Progenitor cell of endocrine pancreas (in vitro differentiated cells): ENCODE measurements at regions not wholly inside any gene's neighbourhood (a gene's known extent, or its start where the extent isn't known, plus 50 kb on each side); places are given as distances from the start of the nearest gene placed in this dataset.

Source experiments
- DNase-seq: peaks from one replicate; pipeline ENCODE4 v3.0.0; 2021; ENCODE audit warnings: low spot score; ENCODE audit not compliant: unreplicated experiment
- H3K27ac Mint-ChIP-seq: 2 replicates; pipeline ENCODE4 v1.8.0; 2021; ENCODE audit warnings: mild to moderate bottlenecking, moderate library complexity, mixed read lengths
- H3K27me3 Mint-ChIP-seq: 2 replicates; pipeline ENCODE4 v1.8.0; 2021; ENCODE audit warnings: mixed read lengths
- H3K36me3 Mint-ChIP-seq: 2 replicates; pipeline ENCODE4 v1.8.0; 2022; ENCODE audit warnings: mixed read lengths; ENCODE audit not compliant: insufficient read depth
- H3K4me1 Mint-ChIP-seq: 2 replicates; pipeline ENCODE4 v1.8.0; 2021; ENCODE audit warnings: low read depth, mixed read lengths
- H3K4me3 Mint-ChIP-seq: 2 replicates; pipeline ENCODE4 v1.8.0; 2021; ENCODE audit warnings: low read depth, mild to moderate bottlenecking, moderate library complexity, mixed read lengths
- H3K9me3 Mint-ChIP-seq: 2 replicates; pipeline ENCODE4 v1.8.0; 2021; ENCODE audit warnings: low read depth, mixed read lengths
- CTCF ChIP-seq: fragments of 200-600 bp; sonication (generic); IDR thresholded peaks from one replicate; pipeline ENCODE4 v1.5.0; 2021; ENCODE audit warnings: antibody characterized with exemption, mild to moderate bottlenecking; ENCODE audit not compliant: unreplicated experiment

- peaks cover 91% of the 10 kb centered on the region for H3K36me3 Mint-ChIP-seq
- no peak overlapping the region for H3K27ac Mint-ChIP-seq
- no peak for DNase-seq
- no peak for TF ChIP-seq CTCF
- no peak overlapping the region for H3K4me3 Mint-ChIP-seq
- H3K9me3 Mint-ChIP-seq = peaks cover 87% of the 10 kb centered on the region
- H3K4me1 Mint-ChIP-seq = no peaks in the 10 kb centered on the region
- H3K27me3 Mint-ChIP-seq = no peaks in the 10 kb centered on the region
Observed at GRCh38 chr19:27774337-27774736, 1438.6 kb downstream of the UQCRFS1 start.

GRCh38 chr19:27773318-27774094 is 1439.4 kb downstream of the UQCRFS1 start:
- peaks cover 86% of the 10 kb centered on the region for H3K36me3 Mint-ChIP-seq
- H3K4me3 Mint-ChIP-seq = no peak overlapping the region
- no peaks in the 10 kb centered on the region for H3K27me3 Mint-ChIP-seq
- no peak overlapping the region for H3K27ac Mint-ChIP-seq
- H3K9me3 Mint-ChIP-seq = peaks cover 87% of the 10 kb centered on the region
- no peak for DNase-seq
- no peak for TF ChIP-seq CTCF
- no peaks in the 10 kb centered on the region for H3K4me1 Mint-ChIP-seq

- Mint-ChIP-seq H3K4me1 (no peaks in the 10 kb centered on the region), H3K9me3 (peaks cover 90% of the 10 kb centered on the region), H3K27me3 (no peaks in the 10 kb centered on the region), H3K36me3 (peaks cover 73% of the 10 kb centered on the region), H3K27ac (no peak overlapping the region), H3K4me3 (no peak overlapping the region)
- no peak for DNase-seq
- TF ChIP-seq CTCF = no peak
Observed at GRCh38 chr19:27772059-27772458, 1440.9 kb downstream of the UQCRFS1 start.

- Mint-ChIP-seq H3K36me3 (peaks cover 58% of the 10 kb centered on the region), H3K9me3 (peaks cover 82% of the 10 kb centered on the region), H3K27me3 (no peaks in the 10 kb centered on the region), H3K27ac (no peak overlapping the region), H3K4me1 (no peaks in the 10 kb centered on the region), H3K4me3 (no peak overlapping the region)
- TF ChIP-seq CTCF = no peak
- DNase-seq = no peak
Observed at GRCh38 chr19:27770095-27770494, 1442.9 kb downstream of the UQCRFS1 start.

GRCh38 chr19:27767234-27767633 is 1445.7 kb downstream of the UQCRFS1 start:
- H3K9me3 Mint-ChIP-seq = peaks cover 81% of the 10 kb centered on the region

More at GRCh38 chr19:27767234-27767633, 1445.7 kb downstream of the UQCRFS1 start:
- no peak overlapping the region for H3K4me3 Mint-ChIP-seq
- peaks cover 47% of the 10 kb centered on the region for H3K36me3 Mint-ChIP-seq
- no peak overlapping the region for H3K27ac Mint-ChIP-seq
- H3K27me3 Mint-ChIP-seq = no peaks in the 10 kb centered on the region
- TF ChIP-seq CTCF = no peak
- H3K4me1 Mint-ChIP-seq = no peaks in the 10 kb centered on the region
- no peak for DNase-seq
